T-helper 1 cell treated with Interleukin-12 subunit alpha and Interleukin-12 subunit beta and Interleukin-4 antibody, amounts not matched to agents 30 μg/mL and 1 μg/mL, for 36 hours (primary cell): ENCODE measurements at regions not wholly inside any gene's neighbourhood (a gene's known extent, or its start where the extent isn't known, plus 50 kb on each side); places are given as distances from the start of the nearest gene placed in this dataset.
"Not testable (repeated sequence)": the region's sequence is repeated elsewhere in the genome, so short reads cannot be mapped to it uniquely, and the experiment has no call there.

Experiments
- H3K27ac Mint-ChIP-seq: one replicate; pipeline ENCODE4 v1.8.0; 2021; ENCODE audit warnings: mild to moderate bottlenecking, mixed read lengths
- H3K27me3 Mint-ChIP-seq: one replicate; pipeline ENCODE4 v1.8.0; 2021; ENCODE audit warnings: low read depth, mixed read lengths
- H3K36me3 Mint-ChIP-seq: one replicate; pipeline ENCODE4 v1.8.0; 2021; ENCODE audit warnings: low read depth, mixed read lengths
- H3K4me1 Mint-ChIP-seq: one replicate; pipeline ENCODE4 v1.8.0; 2021; ENCODE audit warnings: low read depth, mixed read lengths
- H3K4me3 Mint-ChIP-seq: one replicate; pipeline ENCODE4 v1.8.0; 2021; ENCODE audit warnings: mild to moderate bottlenecking, moderate library complexity, mixed read lengths
- H3K9me3 Mint-ChIP-seq: one replicate; pipeline ENCODE4 v1.8.0; 2021; ENCODE audit warnings: mixed read lengths

DNA sequence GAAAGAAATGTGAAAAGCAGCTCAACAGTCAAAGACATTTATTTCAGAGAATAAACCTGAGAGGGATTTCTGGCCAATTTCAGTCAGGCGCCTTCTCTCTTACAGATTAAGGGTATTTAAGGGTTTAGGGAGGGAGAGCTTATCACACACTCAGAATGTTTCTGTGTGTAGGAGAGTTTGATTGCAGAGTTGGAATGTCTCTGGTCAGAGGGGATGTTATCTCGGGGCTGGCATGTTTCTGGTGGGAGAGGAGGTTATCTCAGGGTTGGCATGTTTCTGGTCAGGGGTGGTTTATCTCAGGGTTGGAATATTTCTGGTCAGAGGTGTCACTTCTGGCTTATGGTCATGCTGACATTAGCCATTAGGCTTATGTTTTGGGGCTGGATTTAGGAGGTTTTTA is 1920.5 kb upstream of the PCDH7 start:
- Mint-ChIP-seq H3K36me3 (no peaks in the 10 kb centered on the region), H3K4me1 (no peaks in the 10 kb centered on the region), H3K27ac (no peak overlapping the region), H3K4me3 (no peak overlapping the region), H3K27me3 (no peaks in the 10 kb centered on the region), H3K9me3 (peaks cover 3% of the 10 kb centered on the region)

DNA sequence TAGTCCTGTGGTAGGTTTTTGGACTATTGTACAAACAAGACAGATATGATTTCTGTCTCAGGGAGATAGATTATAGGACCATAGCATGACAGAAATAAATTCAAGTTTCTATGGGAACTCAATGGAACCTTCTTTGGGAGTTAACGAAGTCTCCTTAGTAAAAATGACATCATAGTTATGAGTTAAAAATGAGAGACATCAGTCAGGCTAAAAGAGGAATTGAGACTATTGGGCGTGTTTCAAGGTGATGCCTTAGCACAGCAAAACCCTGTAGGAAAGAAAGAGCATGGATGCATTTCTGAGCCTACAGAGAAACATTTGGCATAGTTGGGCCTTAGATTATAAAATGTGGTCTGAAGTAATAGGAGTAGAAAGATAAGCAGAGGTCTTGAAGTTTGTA is 1909.1 kb upstream of the PCDH7 start:
- Mint-ChIP-seq H3K27me3 (no peaks in the 10 kb centered on the region), H3K27ac (no peak overlapping the region), H3K9me3 (peaks cover 17% of the 10 kb centered on the region), H3K36me3 (no peaks in the 10 kb centered on the region), H3K4me3 (no peak overlapping the region), H3K4me1 (no peaks in the 10 kb centered on the region)

DNA sequence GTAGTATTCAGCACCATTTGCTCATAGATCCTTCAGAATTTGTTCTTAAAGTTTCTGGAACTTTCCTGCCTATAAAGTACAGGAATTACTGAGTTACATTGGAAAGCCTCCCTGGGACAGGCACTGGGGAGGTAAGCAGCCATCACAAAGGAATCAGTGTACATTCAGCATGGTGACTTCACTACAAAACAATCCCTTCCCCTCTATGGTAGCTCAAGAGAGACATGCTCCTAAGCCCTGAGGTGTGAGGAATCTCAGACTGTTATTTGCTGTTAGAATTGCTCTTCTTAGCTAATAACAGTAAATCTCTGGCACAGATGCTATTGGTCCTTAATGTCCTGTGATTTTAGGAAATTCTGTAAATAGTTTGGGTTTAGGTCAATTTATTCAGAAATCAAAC is 1898.0 kb upstream of the PCDH7 start:
- Mint-ChIP-seq H3K27ac (no peak overlapping the region), H3K36me3 (no peaks in the 10 kb centered on the region), H3K9me3 (peaks cover 16% of the 10 kb centered on the region), H3K27me3 (no peaks in the 10 kb centered on the region), H3K4me1 (no peaks in the 10 kb centered on the region), H3K4me3 (no peak overlapping the region)

DNA sequence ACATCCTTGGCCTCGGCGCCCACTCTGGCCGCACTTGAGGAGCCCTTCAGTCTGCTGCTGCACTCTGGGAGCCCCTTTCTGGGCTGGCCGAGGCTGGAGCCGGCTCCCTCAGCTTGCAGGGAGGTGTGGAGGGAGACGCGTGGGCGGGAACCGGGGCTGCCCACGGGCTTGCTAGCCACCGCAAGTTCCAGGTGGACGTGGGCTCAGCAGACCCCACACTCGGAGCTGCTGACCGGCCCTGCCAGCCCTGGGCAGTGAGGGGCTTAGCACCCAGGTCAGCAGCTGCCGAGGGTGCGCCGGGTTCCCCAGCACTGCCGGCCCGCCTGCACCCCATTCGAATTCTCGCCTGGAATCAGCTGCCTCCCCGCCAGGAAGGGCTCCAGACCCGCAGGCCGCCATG is 1892.3 kb upstream of the PCDH7 start:
- Mint-ChIP-seq H3K4me1 (no peaks in the 10 kb centered on the region), H3K27ac (no peak overlapping the region), H3K36me3 (no peaks in the 10 kb centered on the region), H3K9me3 (peaks cover 20% of the 10 kb centered on the region), H3K4me3 (no peak overlapping the region), H3K27me3 (no peaks in the 10 kb centered on the region)

DNA sequence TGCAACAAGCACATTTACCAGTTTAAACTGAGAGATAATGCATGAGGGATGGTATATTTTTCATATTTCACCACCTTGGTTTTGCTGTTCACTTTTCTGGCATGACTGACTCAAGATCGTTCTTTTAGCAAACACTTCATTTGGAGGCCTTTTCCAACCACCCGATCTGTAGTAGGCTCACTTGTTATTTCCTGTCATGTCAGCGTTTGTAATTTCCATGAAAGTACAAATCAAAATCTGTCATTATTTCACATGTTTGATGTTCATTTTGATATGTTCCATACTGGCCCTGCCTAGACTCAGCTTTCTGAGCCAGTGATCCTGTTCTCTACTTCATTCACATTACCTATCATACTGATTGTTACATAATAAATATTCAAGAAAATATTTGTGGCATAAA is 1888.3 kb upstream of the PCDH7 start:
- Mint-ChIP-seq H3K36me3 (no peaks in the 10 kb centered on the region), H3K4me1 (no peaks in the 10 kb centered on the region), H3K4me3 (no peak overlapping the region), H3K9me3 (peaks cover 22% of the 10 kb centered on the region), H3K27ac (no peak overlapping the region), H3K27me3 (no peaks in the 10 kb centered on the region)

DNA sequence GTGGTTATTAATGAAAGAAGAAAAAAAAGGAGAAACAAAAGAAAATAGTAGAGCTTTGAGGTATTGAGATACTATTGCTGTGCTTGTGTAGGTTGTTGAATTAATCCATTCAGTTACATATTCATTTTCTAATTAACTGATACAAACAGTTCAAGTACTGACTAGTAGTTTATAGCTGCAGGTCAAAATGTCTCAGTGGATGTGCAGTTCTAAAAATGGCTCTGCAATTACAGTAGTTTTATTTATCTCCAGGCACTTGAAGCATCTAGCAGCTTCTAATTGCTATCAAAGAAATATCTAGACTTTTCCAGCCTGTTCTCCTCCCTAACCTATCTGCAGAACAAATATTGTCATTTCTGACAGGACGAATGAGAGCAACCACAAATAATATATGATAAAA is 1887.7 kb upstream of the PCDH7 start:
- H3K9me3 Mint-ChIP-seq, result peaks cover 17% of the 10 kb centered on the region
- no peak overlapping the region for H3K27ac Mint-ChIP-seq
- no peaks in the 10 kb centered on the region for H3K36me3 Mint-ChIP-seq

DNA sequence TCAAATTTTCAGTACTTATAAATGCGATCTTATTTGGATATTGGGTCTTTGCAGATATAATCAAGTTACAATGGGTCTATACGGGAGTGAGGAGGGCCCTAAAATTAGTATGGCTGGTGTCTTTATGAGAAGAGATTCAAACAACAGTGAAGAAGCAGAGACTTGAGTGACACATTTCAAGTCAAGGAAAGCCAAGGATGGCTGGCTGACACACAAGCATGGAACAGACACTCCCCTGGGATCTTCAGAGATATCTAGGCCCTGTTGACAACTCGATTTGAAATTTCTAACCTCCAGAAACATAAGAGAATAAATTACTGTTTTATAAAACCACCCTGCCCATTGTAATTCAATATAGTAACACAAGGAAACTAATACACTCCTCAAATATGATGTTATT is 1886.0 kb upstream of the PCDH7 start:
- Mint-ChIP-seq H3K9me3 (peaks cover 14% of the 10 kb centered on the region), H3K27me3 (no peaks in the 10 kb centered on the region), H3K4me3 (no peak overlapping the region), H3K36me3 (no peaks in the 10 kb centered on the region), H3K4me1 (no peaks in the 10 kb centered on the region), H3K27ac (no peak overlapping the region)

More for the DNA sequence above, 1887.7 kb upstream of the PCDH7 start:
- Mint-ChIP-seq H3K4me1 (no peaks in the 10 kb centered on the region), H3K4me3 (no peak overlapping the region), H3K27me3 (no peaks in the 10 kb centered on the region)

DNA sequence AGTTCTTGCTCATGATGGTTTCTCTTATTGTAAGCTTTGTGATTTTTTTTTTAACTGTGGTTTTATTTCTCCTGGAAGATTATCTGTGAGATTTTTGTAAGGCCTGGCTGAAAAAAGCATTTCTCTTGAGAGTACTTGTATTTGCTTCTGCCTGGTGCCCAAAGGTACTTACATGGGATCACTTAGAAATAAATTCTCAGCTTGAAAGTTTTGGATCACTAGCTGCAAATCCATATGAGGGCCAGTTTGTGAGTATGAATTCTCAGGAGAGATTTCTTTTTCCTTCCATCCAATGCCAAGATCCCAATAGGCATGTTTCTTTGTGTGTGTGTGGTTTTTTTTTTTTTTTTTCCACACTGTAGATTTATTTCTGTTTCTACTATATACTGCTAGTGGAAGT is 1884.7 kb upstream of the PCDH7 start:
- Mint-ChIP-seq H3K27ac (no peak overlapping the region), H3K36me3 (no peaks in the 10 kb centered on the region), H3K9me3 (peaks cover 14% of the 10 kb centered on the region), H3K27me3 (no peaks in the 10 kb centered on the region), H3K4me1 (no peaks in the 10 kb centered on the region), H3K4me3 (no peak overlapping the region)

DNA sequence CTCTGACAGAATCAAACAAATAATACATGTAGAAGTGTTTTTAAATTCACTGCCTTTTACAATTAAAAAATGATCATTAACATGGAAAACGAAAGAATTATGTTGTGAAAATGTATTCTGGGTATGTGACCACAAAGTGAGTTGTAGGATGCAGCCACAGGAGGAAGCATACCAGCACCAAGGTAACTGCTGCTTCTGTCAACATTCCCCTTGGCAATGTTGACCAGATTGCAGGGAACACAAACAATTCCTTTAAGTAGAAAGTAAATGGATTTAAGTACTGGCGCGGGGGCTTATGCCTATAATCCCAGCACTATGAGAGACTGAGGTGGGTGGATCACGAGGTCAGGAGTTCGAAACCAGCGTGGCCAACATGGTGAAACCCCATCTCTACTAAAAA is 1877.9 kb upstream of the PCDH7 start:
- Mint-ChIP-seq H3K36me3 (no peaks in the 10 kb centered on the region), H3K4me1 (no peaks in the 10 kb centered on the region), H3K9me3 (peaks cover 11% of the 10 kb centered on the region), H3K4me3 (no peak overlapping the region), H3K27ac (no peak overlapping the region), H3K27me3 (no peaks in the 10 kb centered on the region)

DNA sequence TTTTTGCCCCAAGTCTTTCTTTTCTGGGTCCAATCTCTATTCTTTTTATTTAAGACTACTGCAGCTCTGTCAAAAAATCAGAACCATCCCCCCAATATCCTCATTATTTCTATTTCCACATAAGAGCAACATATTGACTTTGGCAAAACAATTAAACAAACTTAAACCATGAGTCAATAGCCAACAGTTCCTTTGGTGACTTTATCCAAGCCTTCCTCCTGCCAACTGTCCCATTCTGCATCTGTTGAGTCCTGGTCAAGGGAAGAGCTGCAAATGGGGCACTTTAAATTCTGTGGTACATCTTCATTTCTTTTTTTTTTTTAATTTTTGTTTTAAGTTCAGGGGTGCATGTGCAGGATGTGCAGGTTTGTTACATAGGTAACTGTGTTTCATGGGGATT is 1875.0 kb upstream of the PCDH7 start:
- H3K9me3 Mint-ChIP-seq, result peaks cover 21% of the 10 kb centered on the region
- H3K4me1 Mint-ChIP-seq, result no peaks in the 10 kb centered on the region
- H3K36me3 Mint-ChIP-seq, result no peaks in the 10 kb centered on the region
- no peaks in the 10 kb centered on the region for H3K27me3 Mint-ChIP-seq
- H3K4me3 Mint-ChIP-seq, result no peak overlapping the region
- H3K27ac Mint-ChIP-seq, result no peak overlapping the region

DNA sequence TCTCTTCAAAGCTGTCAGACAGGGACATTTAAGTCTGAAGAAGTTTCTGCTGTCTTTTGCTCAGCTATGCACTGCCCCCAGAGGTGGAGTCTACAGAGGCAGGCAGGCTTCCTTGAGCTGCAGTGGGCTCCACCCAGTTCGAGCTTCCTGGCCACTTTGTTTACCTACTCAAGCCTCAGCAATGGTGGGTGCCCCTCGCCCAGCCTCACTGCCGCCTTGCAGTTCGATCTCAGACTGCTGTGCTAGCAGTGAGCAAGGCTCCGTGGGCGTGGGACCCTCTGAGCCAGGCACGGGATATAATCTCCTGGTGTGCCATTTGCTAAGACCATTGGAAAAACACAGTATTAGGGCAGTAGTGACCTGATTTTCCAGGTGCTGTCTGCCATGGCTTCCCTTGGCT is 1863.1 kb upstream of the PCDH7 start:
- not testable (repeated sequence) for H3K36me3 Mint-ChIP-seq, H3K27ac Mint-ChIP-seq, H3K4me3 Mint-ChIP-seq, H3K27me3 Mint-ChIP-seq, H3K4me1 Mint-ChIP-seq
- peaks cover 21% of the 10 kb centered on the region for H3K9me3 Mint-ChIP-seq

DNA sequence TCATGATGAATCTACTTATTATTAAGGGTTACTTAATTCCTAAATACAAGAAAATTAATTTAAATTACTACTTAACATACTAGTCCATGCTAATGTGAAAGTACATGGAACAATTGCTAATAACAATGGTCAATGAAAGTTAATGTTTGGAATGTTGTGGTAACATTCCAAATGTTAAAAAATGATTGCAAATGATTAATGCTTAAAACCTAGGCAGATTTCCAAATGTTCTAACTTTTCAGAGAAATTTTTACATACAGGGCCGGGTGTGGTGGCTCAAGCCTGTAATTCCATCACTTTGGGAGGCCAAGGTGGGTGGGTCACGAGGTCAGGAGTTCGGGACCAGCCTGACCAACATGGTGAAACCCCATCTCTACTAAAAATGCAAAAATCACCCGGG is 1851.3 kb upstream of the PCDH7 start:
- Mint-ChIP-seq H3K9me3 (peaks cover 20% of the 10 kb centered on the region), H3K4me1 (no peaks in the 10 kb centered on the region), H3K27me3 (no peaks in the 10 kb centered on the region), H3K27ac (no peak overlapping the region), H3K36me3 (no peaks in the 10 kb centered on the region), H3K4me3 (no peak overlapping the region)

DNA sequence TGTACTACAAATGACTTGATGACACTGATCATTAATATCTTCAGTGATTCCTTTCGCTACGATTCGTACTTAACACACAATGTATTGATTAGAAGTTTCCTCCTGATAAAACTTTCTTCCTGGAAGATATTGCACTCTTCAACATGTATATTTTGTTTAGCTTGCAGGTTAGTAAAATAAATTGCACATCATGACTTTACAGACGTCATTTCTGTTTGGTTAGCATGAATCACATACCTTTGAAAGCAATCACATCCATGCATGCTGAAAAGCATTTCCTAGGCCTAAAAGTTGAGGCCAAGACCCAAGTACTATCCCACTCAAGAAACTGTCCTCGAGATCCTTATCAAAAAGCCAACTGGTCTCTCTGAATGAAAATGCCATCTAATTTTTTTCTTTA is 1841.0 kb upstream of the PCDH7 start:
- Mint-ChIP-seq H3K36me3 (no peaks in the 10 kb centered on the region), H3K4me1 (no peaks in the 10 kb centered on the region), H3K27me3 (no peaks in the 10 kb centered on the region), H3K27ac (no peak overlapping the region), H3K4me3 (no peak overlapping the region), H3K9me3 (peaks cover 9% of the 10 kb centered on the region)

DNA sequence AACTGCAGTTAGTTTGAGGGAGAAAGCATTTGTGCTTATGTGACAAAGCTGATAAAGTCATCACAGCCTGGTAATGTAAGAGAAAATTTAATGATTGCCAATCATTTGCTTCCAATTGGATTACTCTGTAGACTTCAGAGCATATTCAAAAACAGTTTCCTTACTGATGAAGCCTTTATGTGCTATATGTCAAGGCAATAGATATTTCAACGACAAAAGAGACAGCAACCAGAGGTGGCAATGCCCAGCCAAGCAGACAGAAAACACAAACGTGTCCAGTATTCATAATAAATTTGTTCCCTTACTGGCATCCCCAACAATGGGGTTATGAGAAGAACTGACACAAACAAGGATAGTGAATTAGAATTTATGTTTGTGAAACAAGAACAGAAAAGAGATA is 1840.3 kb upstream of the PCDH7 start:
- Mint-ChIP-seq H3K36me3 (no peaks in the 10 kb centered on the region), H3K4me3 (no peak overlapping the region), H3K27me3 (no peaks in the 10 kb centered on the region), H3K4me1 (no peaks in the 10 kb centered on the region), H3K9me3 (peaks cover 14% of the 10 kb centered on the region), H3K27ac (no peak overlapping the region)

DNA sequence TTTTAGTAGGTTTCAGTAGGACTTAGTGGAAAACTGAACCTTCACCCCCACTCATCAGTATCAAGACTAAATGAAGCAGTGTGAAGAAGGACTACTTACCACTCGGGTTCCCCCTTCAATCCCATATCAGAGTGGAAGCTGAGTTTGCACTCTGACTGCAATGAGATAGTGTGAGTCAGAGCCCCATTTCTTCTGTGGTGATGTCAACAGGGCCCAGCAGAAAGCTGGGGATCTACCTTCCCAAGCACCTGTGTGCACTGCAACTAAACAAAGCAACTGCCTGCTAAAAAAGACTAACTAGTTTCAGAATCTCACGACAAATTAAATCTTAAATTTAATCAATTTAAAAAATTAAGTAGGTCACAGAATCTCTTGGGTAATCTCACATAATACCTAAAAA is 1837.0 kb upstream of the PCDH7 start:
- Mint-ChIP-seq H3K36me3 (no peaks in the 10 kb centered on the region), H3K27me3 (no peaks in the 10 kb centered on the region), H3K27ac (no peak overlapping the region), H3K4me1 (no peaks in the 10 kb centered on the region), H3K4me3 (no peak overlapping the region), H3K9me3 (peaks cover 5% of the 10 kb centered on the region)

DNA sequence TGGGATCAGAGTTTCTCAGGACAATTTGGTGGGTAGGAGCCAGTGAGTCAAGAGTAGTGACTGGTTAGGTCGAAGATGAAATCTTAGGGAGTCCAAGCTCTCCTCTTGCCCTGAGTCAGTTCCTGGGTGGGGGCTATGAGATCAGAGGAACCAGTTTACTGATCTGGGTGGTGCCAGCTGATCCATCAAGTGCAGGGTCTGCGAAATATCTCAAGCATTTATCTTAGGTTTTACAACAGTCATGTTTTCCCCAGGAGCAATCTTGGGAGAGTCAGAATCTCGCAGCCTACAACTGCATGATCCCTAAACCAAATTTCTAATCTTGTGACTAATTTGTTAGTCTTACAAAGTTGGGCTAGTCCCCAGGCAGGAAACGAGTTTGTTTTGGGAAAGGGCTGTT is 1833.2 kb upstream of the PCDH7 start:
- no peaks in the 10 kb centered on the region for H3K36me3 Mint-ChIP-seq
- H3K27me3 Mint-ChIP-seq, result no peaks in the 10 kb centered on the region
- H3K27ac Mint-ChIP-seq, result no peak overlapping the region
- H3K4me3 Mint-ChIP-seq, result no peak overlapping the region
- peaks cover 5% of the 10 kb centered on the region for H3K9me3 Mint-ChIP-seq
- H3K4me1 Mint-ChIP-seq, result no peaks in the 10 kb centered on the region
